Upper lobe of right lung (tissue), 1 donor: ENCODE measurements at regions not wholly inside any gene's neighbourhood (a gene's known extent, or its start where the extent isn't known, plus 50 kb on each side); places are given as distances from the start of the nearest gene placed in this dataset.
"Not testable (repeated sequence)": the region's sequence is repeated elsewhere in the genome, so short reads cannot be mapped to it uniquely, and the experiment has no call there.

Source experiments
- ATAC-seq: fragments of 200-7000 bp; cut with Tn5 transposase; one replicate; pipeline ENCODE4 v1.9.1; 2020; ENCODE audit warnings: mild to moderate bottlenecking, moderate library complexity
- DNase-seq: peaks from one replicate; pipeline ENCODE4 v3.0.0-alpha.2; 2020
- H3K27ac ChIP-seq: fragments of 200-600 bp; one replicate; pipeline ENCODE4 v1.8.0; 2022
- H3K27me3 ChIP-seq: fragments of 200-600 bp; one replicate; pipeline ENCODE4 v1.8.0; 2022; ENCODE audit warnings: mild to moderate bottlenecking
- H3K36me3 ChIP-seq: fragments of 200-600 bp; one replicate; pipeline ENCODE4 v1.8.0; 2022
- H3K4me1 ChIP-seq: fragments of 200-600 bp; one replicate; pipeline ENCODE4 v1.8.0; 2022
- H3K4me3 ChIP-seq: fragments of 200-600 bp; one replicate; pipeline ENCODE4 v1.8.0; 2022; ENCODE audit warnings: mild to moderate bottlenecking
- H3K9me3 ChIP-seq: fragments of 200-600 bp; one replicate; pipeline ENCODE4 v1.8.0; 2022
- CTCF ChIP-seq: fragments of 200-600 bp; IDR thresholded peaks from one replicate; pipeline ENCODE4 v1.8.0; 2022; ENCODE audit warnings: antibody characterized with exemption
- intact Hi-C: fragments of 100-400 bp; cut with DNase I; formaldehyde crosslinking; loops from one replicate; pipeline ENCODE4 v1.11.0; 2022
- donor health status: DM: no; HTN: yes; CAD: no; lungs with severe emphysema.

GRCh38 chr1:96596226-96596922 is 125.2 kb upstream of the PTBP2 start:
- ATAC-seq, result peak; percentile 75

GRCh38 chr1:96597218-96597617 is 124.4 kb upstream of the PTBP2 start:
- Histone ChIP-seq H3K27me3 (no peaks in the 10 kb centered on the region), H3K36me3 (no peaks in the 10 kb centered on the region), H3K4me1 (no peaks in the 10 kb centered on the region), H3K4me3 (no peak overlapping the region), H3K9me3 (no peaks in the 10 kb centered on the region), H3K27ac (no peak overlapping the region)
- DNase-seq (no peak), ATAC-seq (no peak)
- intact Hi-C loops, result no loop called here
- no peak for TF ChIP-seq CTCF

More at GRCh38 chr1:96596226-96596922, 125.2 kb upstream of the PTBP2 start:
- no peaks in the 10 kb centered on the region for H3K4me1 ChIP-seq
- H3K4me3 ChIP-seq, result no peak overlapping the region
- intact Hi-C loops, result no loop called here
- no peak overlapping the region for H3K27ac ChIP-seq
- DNase-seq, result no peak
- H3K27me3 ChIP-seq, result no peaks in the 10 kb centered on the region
- H3K9me3 ChIP-seq, result no peaks in the 10 kb centered on the region
- H3K36me3 ChIP-seq, result no peaks in the 10 kb centered on the region
- peak; percentile 41 for TF ChIP-seq CTCF

GRCh38 chr1:96598416-96599168 is 123.0 kb upstream of the PTBP2 start:
- H3K9me3 ChIP-seq, result no peaks in the 10 kb centered on the region
- no peaks in the 10 kb centered on the region for H3K27me3 ChIP-seq
- no peak for TF ChIP-seq CTCF
- H3K4me1 ChIP-seq, result no peaks in the 10 kb centered on the region
- ATAC-seq, result no peak
- H3K27ac ChIP-seq, result no peak overlapping the region
- intact Hi-C loops, result no loop called here
- H3K36me3 ChIP-seq, result no peaks in the 10 kb centered on the region
- no peak overlapping the region for H3K4me3 ChIP-seq
- DNase-seq, result no peak

- H3K36me3 ChIP-seq, H3K9me3 ChIP-seq, DNase-seq, intact Hi-C loops, ATAC-seq, H3K4me1 ChIP-seq, H3K4me3 ChIP-seq, H3K27me3 ChIP-seq, H3K27ac ChIP-seq: not testable (repeated sequence)
Observed at GRCh38 chr1:96604620-96605019, 117.0 kb upstream of the PTBP2 start.

- H3K27me3 ChIP-seq, H3K27ac ChIP-seq, H3K9me3 ChIP-seq, DNase-seq, intact Hi-C loops, H3K4me3 ChIP-seq, H3K36me3 ChIP-seq, H3K4me1 ChIP-seq, ATAC-seq: not testable (repeated sequence)
Observed at GRCh38 chr1:96617375-96617774, 104.2 kb upstream of the PTBP2 start.

- intact Hi-C loops, result no loop called here
- TF ChIP-seq CTCF, result no peak
Observed at GRCh38 chr1:96632045-96632664, 89.4 kb upstream of the PTBP2 start.

More at GRCh38 chr1:96632045-96632664, 89.4 kb upstream of the PTBP2 start:
- no peaks in the 10 kb centered on the region for H3K27me3 ChIP-seq
- DNase-seq (no peak), ATAC-seq (no peak)
- no peaks in the 10 kb centered on the region for H3K4me1 ChIP-seq
- H3K9me3 ChIP-seq, result no peaks in the 10 kb centered on the region
- H3K36me3 ChIP-seq, result no peaks in the 10 kb centered on the region
- H3K27ac ChIP-seq, result no peak overlapping the region
- H3K4me3 ChIP-seq, result no peak overlapping the region
